GM12878 (cell line): ENCODE measurements at regions not wholly inside any gene's neighbourhood (a gene's known extent, or its start where the extent isn't known, plus 50 kb on each side); places are given as distances from the start of the nearest gene placed in this dataset.

ENCODE experiments used
- CTCF ChIP-seq, 3 experiments: IDR thresholded peaks in 2 of 3; conservative IDR thresholded peaks in 1 of 3; 2 replicates each; pipeline ENCODE4 v1.5.1; 2011; ENCODE audit warnings: low read depth in 3 of 3, low read length in 3 of 3, mild to moderate bottlenecking in 3 of 3, control low read depth in 2 of 3, moderate library complexity in 2 of 3, inconsistent platforms in 1 of 3, mixed read lengths in 1 of 3; ENCODE audit not compliant: control insufficient read depth in 2 of 3, insufficient read depth in 1 of 3; ENCODE audit errors: extremely low read depth in 1 of 3
- POLR2A ChIP-seq: IDR thresholded peaks from 2 replicates; pipeline ENCODE4 v1.6.1; 2011; ENCODE audit warnings: low read depth, mild to moderate bottlenecking, low read length
- REST ChIP-seq: IDR thresholded peaks from 2 replicates; pipeline ENCODE4 v1.6.1; 2012; ENCODE audit warnings: mild to moderate bottlenecking, low read depth, low read length

- TF ChIP-seq CTCF (IDR thresholded peaks at IDR 0.05 in 2 of 3, conservative IDR thresholded peaks at IDR 0.05 in 1 of 3; ENCODE audit: control insufficient read depth in 2 of 3, extremely low read depth in 1 of 3, insufficient read depth in 1 of 3, low read depth in 3 of 3, low read length in 3 of 3) (no peak), REST (no peak), POLR2A (no peak)
Observed at GRCh38 chr1:168917309-168917708, 188.3 kb upstream of the DPT start.
